SJCRH30 (cell line): ENCODE measurements at regions not wholly inside any gene's neighbourhood (a gene's known extent, or its start where the extent isn't known, plus 50 kb on each side); places are given as distances from the start of the nearest gene placed in this dataset.

Experiments
- DNase-seq, 2 experiments: peaks; one replicate each; pipeline ENCODE4 v3.0.0-alpha.2; 2015 to 2020
- H3K27ac ChIP-seq: fragments of 250-450 bp; sonication (Bioruptor Pico); 2 replicates; pipeline ENCODE4 v1.5.1; 2020; ENCODE audit warnings: mild to moderate bottlenecking, moderate library complexity
- H3K27me3 ChIP-seq: fragments of 250-450 bp; sonication (Bioruptor Pico); 2 replicates; pipeline ENCODE4 v1.5.1; 2020; ENCODE audit warnings: mild to moderate bottlenecking, moderate library complexity
- H3K36me3 ChIP-seq: fragments of 250-450 bp; sonication (Bioruptor Pico); 2 replicates; pipeline ENCODE4 v1.5.1; 2020; ENCODE audit warnings: mild to moderate bottlenecking, moderate library complexity
- H3K4me1 ChIP-seq: fragments of 250-450 bp; sonication (Bioruptor Pico); 2 replicates; pipeline ENCODE4 v1.5.1; 2020; ENCODE audit warnings: mild to moderate bottlenecking, moderate library complexity
- H3K4me3 ChIP-seq: fragments of 250-450 bp; sonication (Bioruptor Pico); 2 replicates; pipeline ENCODE4 v1.5.1; 2020; ENCODE audit warnings: mild to moderate bottlenecking, moderate library complexity
- H3K9me3 ChIP-seq: fragments of 250-450 bp; sonication (Bioruptor Pico); replicated peaks from 2 replicates; pipeline ENCODE4 v1.5.1; 2020; ENCODE audit warnings: mild to moderate bottlenecking, moderate library complexity

DNA sequence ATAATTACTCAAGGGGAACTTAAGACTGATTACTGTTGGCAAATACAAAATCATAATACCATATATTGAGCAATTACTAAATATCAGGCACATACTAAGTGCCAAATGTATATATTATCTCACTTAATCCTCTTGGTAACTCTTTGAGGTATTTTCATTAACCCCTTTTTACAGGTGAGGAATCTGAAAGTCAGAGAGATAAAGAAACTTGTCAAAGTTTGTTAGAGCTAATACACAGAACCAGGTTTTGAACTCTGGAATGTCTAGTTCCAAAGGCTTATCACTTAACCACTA is 80.3 kb downstream of the LLPH start:
- Histone ChIP-seq H3K9me3 (no peaks in the 10 kb centered on the region; the same call in 1 of the 2 replicates), H3K27ac (no peak overlapping the region), H3K4me1 (peaks cover 2% of the 10 kb centered on the region; the same call in 1 of the 2 replicates), H3K36me3 (no peaks in the 10 kb centered on the region), H3K4me3 (no peak overlapping the region), H3K27me3 (no peaks in the 10 kb centered on the region)
- no peak for DNase-seq

DNA sequence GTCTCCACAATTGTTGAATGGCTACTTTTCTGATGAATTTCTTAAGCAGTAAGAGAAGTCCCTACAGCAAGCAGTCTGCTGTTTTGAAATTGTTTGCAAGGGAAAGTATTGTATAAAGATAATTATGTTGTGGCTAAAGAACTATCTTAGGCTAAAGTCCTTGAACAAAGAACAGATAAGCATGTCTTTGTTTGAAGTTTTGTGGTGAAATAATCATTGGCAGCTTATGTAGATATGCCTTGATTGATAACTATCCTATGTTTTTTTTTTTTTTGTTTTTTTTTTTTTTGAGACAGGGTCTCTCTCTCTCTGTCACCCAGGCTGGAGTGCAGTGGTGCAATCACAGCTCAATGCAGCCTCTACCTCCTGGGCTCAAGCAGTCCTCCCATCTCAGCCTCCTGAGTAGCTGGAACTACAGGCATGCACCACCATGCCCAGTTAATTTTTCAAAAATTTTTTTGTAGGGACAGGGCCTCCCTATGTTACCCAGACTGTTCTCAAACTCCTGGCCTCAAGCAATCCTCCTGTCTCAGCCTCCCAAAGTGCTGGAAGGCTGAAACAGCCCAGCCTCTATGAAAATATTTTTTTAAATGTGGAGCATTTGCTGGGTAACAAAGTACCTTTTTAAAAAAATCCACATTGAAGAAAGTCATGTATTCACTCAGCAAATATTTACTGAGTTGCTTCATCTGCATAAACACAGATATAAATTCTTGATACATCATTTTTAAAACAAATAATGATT is 80.8 kb downstream of the LLPH start:
- H3K4me3 ChIP-seq, result no peak overlapping the region
- no peak for DNase-seq
- H3K27ac ChIP-seq, result no peak overlapping the region
- H3K9me3 ChIP-seq, result no peaks in the 10 kb centered on the region; the same call in 1 of the 2 replicates
- no peaks in the 10 kb centered on the region for H3K27me3 ChIP-seq
- no peaks in the 10 kb centered on the region for H3K36me3 ChIP-seq
- peaks cover 2% of the 10 kb centered on the region; the same call in 1 of the 2 replicates for H3K4me1 ChIP-seq

DNA sequence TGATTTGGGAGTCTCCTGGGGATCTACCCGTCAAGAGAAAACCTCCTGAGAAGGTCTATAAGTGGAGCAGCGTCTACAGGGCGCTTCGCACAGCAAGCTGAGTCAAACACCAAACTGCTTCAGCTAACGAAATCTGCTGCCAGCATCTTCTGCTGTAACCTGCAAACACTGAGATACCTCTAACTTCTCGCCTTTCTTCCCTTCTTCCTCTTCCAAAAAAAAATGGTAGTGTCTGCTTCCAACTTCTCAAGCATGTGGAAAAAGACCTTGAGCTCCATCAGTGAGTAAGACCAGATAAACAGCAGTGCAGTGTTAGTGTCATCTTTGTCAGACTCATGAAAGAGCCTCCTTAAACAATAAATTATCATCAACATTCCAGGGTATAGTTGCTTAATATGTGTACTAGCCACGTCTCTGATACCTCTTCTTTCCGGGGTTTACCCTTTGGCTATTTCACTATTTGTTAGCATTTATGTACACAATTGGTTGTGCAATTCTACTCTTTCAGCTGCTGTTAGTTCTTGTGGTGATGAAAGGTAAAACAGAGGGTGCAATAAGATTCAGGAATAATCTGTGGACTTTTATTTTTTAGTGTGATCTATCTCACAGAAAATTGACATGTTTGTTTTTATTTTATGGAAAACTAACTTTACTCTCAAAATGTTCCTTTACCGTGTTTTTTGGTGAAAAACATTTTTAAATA is 81.6 kb downstream of the LLPH start:
- H3K4me3 ChIP-seq, result no peak overlapping the region
- no peaks in the 10 kb centered on the region for H3K36me3 ChIP-seq
- peaks cover 2% of the 10 kb centered on the region; the same call in 1 of the 2 replicates for H3K4me1 ChIP-seq
- H3K27ac ChIP-seq, result no peak overlapping the region
- no peaks in the 10 kb centered on the region for H3K27me3 ChIP-seq
- DNase-seq, result no peak
- no peaks in the 10 kb centered on the region; the same call in 1 of the 2 replicates for H3K9me3 ChIP-seq

DNA sequence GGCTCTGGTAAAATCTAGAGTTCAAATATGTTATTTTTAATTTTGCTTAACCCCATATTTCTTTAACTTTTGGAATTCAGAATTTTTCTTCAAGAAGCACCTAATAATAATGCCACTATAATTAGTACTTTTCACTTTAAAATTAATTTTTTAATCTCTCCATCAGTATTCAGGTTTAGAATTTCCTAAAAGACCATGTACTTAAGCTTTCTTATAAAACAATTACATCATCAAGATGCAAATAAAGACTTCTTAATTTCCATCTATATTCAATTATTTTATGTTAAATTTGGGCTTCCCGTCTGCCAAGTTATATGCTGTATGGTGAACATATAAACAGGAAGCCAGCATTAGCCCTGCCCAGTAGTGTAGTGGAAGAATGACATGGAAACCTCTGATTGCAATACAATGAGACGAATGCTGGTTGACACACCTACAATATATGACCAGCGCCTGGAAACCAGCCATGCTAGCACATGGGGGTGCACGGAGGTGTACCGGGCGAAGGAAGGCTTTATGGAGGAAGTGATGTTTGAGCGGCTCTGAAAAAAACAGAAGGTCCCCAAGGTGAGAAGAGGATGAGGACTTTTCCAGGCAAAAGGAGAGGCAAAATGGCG is 82.2 kb downstream of the LLPH start:
- no peaks in the 10 kb centered on the region for H3K27me3 ChIP-seq
- peaks cover 2% of the 10 kb centered on the region; the same call in 1 of the 2 replicates for H3K4me1 ChIP-seq
- H3K4me3 ChIP-seq, result no peak overlapping the region
- H3K27ac ChIP-seq, result no peak overlapping the region
- DNase-seq, result no peak
- H3K36me3 ChIP-seq, result no peaks in the 10 kb centered on the region
- H3K9me3 ChIP-seq, result no peaks in the 10 kb centered on the region; the same call in 1 of the 2 replicates

DNA sequence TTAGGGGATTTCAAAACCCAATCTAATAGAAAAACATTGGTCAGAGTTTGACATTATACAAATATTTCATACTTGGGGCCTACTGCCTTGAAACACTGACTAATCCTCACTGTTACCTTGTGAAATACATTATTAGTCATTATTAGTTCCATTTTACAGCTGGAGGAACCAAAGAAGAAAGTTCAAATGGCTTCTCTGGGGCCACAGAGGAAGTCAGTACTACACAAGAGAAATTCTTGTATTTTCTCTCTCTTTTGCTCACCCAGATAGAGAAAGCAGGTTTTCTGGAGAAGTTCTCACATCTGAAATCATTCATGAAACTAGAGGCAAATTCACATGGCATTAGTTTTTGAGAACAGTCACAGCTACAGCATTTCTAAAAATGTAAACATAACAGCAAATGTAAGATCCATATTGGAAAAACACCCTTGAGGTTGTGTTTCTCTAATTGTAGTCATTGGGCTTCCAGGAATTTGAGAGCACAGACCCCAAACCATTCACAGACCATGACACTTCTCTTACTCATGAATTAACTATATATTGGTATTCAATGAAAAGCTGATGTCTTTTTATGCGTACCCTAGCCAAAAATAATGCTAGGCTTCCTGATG is 83.0 kb downstream of the LLPH start:
- H3K4me1 ChIP-seq, result peaks cover 2% of the 10 kb centered on the region; the same call in 1 of the 2 replicates
- H3K27me3 ChIP-seq, result no peaks in the 10 kb centered on the region
- H3K36me3 ChIP-seq, result no peaks in the 10 kb centered on the region
- H3K4me3 ChIP-seq, result no peak overlapping the region
- H3K27ac ChIP-seq, result no peak overlapping the region
- no peak for DNase-seq
- no peaks in the 10 kb centered on the region; the same call in 1 of the 2 replicates for H3K9me3 ChIP-seq

DNA sequence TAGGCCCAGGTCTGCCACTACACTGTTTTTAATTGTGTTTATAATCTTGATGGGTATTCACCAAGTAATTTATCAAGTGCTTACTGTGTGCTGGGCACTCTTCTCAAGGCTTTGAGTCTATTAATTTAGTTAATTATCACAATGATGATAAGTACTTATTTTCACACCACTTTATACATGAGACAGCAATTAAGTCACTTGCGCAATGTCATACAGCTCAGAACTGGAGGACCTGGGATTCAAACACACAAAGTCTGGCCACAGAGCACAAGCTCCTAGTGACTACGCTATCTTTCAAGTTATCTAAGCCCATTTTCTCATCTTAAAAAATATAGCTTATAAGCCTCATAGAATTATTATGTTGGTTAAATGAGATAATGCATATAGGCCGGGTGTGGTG is 85.0 kb downstream of the LLPH start:
- Histone ChIP-seq H3K9me3 (no peaks in the 10 kb centered on the region; the same call in none of the 2 replicates), H3K27me3 (no peaks in the 10 kb centered on the region), H3K4me3 (no peak overlapping the region), H3K4me1 (peaks cover 2% of the 10 kb centered on the region; the same call in 1 of the 2 replicates), H3K27ac (no peak overlapping the region), H3K36me3 (no peaks in the 10 kb centered on the region)
- DNase-seq, result no peak

DNA sequence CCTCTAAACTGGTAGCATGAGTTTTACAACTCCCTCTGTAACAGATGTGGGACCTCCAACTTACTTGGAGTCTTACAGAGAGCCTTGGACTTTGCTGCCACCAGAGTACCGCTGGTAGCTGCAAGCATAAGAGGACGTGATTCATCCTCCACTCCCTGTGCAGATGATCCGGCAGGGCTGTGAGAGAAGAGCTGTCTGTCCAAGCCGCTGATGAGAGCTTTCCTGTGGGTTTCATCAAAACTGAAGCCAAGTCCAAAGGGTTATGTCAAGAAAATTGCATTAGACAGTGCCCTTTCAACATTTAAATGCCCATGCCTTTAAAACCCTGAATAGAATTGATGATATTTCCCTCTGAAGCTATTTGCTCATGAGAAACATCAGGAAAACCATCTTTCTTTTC is 85.8 kb downstream of the LLPH start:
- Histone ChIP-seq H3K9me3 (no peaks in the 10 kb centered on the region; the same call in none of the 2 replicates), H3K36me3 (no peaks in the 10 kb centered on the region), H3K27me3 (no peaks in the 10 kb centered on the region), H3K4me1 (peaks cover 2% of the 10 kb centered on the region; the same call in 1 of the 2 replicates), H3K27ac (no peak overlapping the region), H3K4me3 (no peak overlapping the region)
- DNase-seq, result no peak

DNA sequence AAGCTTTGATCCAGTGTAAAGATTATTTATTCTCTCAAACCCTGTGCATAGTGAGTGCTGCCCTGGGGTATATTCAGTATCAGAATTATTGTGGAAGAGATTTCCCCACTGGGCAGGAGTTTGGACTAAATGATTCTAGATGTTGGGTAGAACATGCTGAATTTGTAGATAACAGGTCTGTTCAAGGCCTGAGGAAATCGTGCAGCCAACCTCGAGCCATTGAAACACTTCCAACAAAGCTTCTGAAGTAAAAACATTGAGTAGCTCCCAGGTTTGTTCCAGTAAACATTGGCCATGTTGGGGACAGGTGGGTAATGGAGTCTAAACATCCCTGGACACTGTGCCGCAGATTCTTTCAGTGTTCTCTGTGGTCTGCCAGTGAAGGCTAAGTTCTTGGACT is 87.5 kb downstream of the LLPH start:
- no peak for DNase-seq
- Histone ChIP-seq H3K9me3 (no peaks in the 10 kb centered on the region; the same call in none of the 2 replicates), H3K36me3 (no peaks in the 10 kb centered on the region), H3K27me3 (no peaks in the 10 kb centered on the region), H3K4me3 (no peak overlapping the region), H3K27ac (no peak overlapping the region), H3K4me1 (no peaks in the 10 kb centered on the region)

DNA sequence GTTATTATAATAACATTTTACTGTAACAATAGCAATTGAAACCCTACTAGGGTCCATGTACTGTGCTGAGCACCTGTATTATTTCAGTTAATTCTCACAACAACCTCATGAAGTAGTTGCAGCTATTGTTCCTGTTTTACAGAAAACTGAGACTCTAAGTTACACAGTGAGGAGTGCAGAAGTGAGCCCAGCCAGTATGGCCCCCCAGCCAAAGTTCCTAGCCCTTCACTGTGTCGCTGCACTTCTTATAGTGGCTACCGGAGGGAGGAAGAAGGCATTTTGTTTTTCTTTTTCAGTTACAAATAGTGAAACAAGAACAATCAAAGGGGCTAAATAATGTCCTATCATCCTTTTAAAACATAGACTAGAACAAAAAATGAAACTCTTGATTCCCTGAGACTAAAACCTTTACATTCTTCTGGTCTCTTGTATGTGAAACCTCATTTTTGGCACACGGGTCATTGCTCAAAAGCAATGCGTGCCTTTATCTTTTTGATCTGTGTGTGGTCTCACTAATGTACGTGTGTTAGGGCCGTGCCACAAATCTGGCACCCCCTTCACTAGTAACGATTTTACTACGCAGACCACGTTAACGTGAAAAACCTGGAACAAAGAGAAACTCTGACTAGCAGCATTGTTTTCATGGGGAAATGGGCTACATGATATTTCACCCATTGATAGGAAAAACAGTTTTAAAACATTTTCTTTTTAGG is 88.7 kb downstream of the LLPH start:
- no peak overlapping the region for H3K27ac ChIP-seq
- no peaks in the 10 kb centered on the region; the same call in 1 of the 2 replicates for H3K9me3 ChIP-seq
- no peak overlapping the region for H3K4me3 ChIP-seq
- H3K4me1 ChIP-seq, result no peaks in the 10 kb centered on the region
- no peak for DNase-seq
- H3K36me3 ChIP-seq, result no peaks in the 10 kb centered on the region
- H3K27me3 ChIP-seq, result no peaks in the 10 kb centered on the region

DNA sequence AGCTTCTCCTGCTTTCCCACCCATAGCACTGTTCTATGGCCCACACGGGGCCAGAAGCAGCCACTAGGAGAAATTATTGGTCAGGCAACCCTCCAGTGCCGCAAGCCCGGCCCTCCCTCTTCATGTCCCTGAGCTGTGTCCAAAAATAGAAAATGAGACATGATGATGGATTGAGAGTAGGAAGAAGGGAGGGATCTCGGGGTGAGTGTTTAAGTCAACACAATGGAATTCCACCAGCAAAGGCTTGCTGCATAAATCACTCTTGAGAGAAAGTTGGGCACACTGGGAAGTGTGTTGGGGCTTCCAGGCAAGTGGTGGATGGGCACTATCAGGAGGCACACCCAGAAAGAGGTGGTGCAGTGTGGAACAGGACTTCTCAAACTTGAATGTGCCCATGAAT is 94.2 kb downstream of the LLPH start:
- Histone ChIP-seq H3K4me3 (no peak overlapping the region), H3K36me3 (no peaks in the 10 kb centered on the region), H3K4me1 (no peaks in the 10 kb centered on the region), H3K9me3 (no peaks in the 10 kb centered on the region; the same call in 1 of the 2 replicates), H3K27ac (no peak overlapping the region), H3K27me3 (no peaks in the 10 kb centered on the region)
- peak in 1 of 2 experiments; percentile 8 for DNase-seq

DNA sequence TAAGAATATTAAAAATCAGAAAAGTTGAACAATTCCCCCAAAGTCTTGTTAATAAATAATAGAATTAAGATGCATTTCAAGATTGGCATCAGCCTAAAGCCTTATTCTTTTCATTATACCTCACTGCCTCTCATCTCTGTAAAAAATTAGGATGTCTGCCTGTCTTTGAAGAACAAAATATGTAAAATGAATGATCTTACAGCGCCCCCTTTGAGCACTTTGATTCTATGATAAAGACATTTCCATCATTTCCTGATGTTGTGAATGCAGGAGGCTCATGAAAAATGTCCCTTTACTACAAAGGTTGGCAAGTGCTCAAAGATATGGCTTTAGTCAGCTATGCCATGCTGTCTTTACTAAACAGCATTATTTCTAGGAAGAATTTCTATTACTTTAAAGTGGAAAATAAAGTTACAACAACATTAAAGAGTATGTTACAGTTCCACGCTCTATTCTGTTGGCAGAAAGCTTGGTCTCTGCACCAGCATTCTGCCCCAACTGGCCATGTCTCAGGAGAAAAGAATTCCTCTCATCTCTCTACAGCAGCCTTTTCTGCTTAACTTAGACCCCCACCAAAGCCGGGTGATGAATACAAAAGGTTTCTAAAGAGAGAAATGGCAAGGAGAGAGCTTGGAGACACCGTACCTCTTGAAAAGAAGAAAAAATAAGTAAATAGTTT is 95.1 kb downstream of the LLPH start:
- H3K27me3 ChIP-seq, result no peaks in the 10 kb centered on the region
- no peaks in the 10 kb centered on the region for H3K36me3 ChIP-seq
- no peak overlapping the region for H3K27ac ChIP-seq
- peak; percentile 34 to 76 for DNase-seq
- no peaks in the 10 kb centered on the region for H3K4me1 ChIP-seq
- H3K9me3 ChIP-seq, result no peaks in the 10 kb centered on the region
- no peak overlapping the region for H3K4me3 ChIP-seq

DNA sequence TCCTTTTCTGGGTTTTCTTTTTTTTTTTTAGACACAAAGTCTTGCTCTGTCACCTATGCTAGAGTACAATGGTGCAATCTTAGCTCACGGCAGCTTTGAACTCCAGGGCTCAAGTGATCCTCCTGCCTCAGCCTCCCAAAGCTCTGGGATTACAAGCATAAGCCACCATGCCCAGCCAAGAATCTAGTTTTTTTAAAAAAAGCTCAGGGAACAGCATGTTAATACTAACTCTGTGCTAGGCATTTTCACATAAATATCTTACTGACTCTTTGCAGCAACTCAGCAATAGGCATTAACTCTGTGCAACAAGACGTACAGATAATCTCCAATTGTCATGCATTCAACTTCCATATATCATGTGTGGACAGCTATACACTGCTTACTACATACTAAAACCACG is 97.4 kb downstream of the LLPH start:
- Histone ChIP-seq H3K4me1 (peaks cover 3% of the 10 kb centered on the region; the same call in 1 of the 2 replicates), H3K4me3 (no peak overlapping the region), H3K27ac (no peak overlapping the region), H3K9me3 (no peaks in the 10 kb centered on the region), H3K36me3 (no peaks in the 10 kb centered on the region), H3K27me3 (no peaks in the 10 kb centered on the region)
- no peak for DNase-seq

DNA sequence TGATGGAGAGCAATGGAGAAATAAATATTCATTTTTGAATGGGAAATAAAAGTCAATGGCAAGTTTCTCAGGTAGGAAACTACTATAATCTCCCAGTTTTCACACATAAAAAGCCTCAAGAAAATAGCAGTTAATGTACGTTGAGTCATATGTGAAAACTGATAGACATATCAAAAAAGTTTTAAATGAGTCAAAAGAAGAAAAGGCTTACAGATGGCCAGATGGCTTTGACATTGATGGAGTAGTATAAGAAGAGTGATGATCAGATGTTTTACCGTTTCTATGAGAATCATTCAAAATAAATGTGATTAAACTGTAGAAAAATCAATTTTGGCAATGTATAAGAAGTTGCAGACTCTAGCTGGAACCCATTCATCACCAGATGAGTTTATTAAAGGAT is 97.8 kb downstream of the LLPH start:
- Histone ChIP-seq H3K27me3 (no peaks in the 10 kb centered on the region), H3K4me1 (peaks cover 3% of the 10 kb centered on the region; the same call in 1 of the 2 replicates), H3K27ac (no peak overlapping the region), H3K36me3 (no peaks in the 10 kb centered on the region), H3K9me3 (no peaks in the 10 kb centered on the region), H3K4me3 (no peak overlapping the region)
- DNase-seq, result no peak
